ENCODE measurements at regions not wholly inside any gene's neighbourhood (a gene's known extent, or its start where the extent isn't known, plus 50 kb on each side); places are given as distances from the start of the nearest gene placed in this dataset.

GRCh38 chr2:437180-437579 lies 149.3 kb upstream of the ALKAL2 start:
- TF ChIP-seq CTCF (conservative IDR thresholded peaks at IDR 0.05) = no peak
- Histone ChIP-seq H3K27ac (ENCODE audit: low read depth, low read length) (no peak overlapping the region), H3K9ac (ENCODE audit: extremely low read depth, low read length, poor library complexity, severe bottlenecking) (no peak overlapping the region), H3K9me3 (ENCODE audit: control insufficient read depth, low read length) (no peaks in the 10 kb centered on the region), H3K4me1 (ENCODE audit: control insufficient read depth, insufficient read depth, low read length) (no peaks in the 10 kb centered on the region), H3K4me3 (ENCODE audit: low read length) (no peak overlapping the region), H3K27me3 (ENCODE audit: control insufficient read depth, insufficient read depth, low read length, poor library complexity, severe bottlenecking) (no peaks in the 10 kb centered on the region), H3K36me3 (ENCODE audit: control insufficient read depth, insufficient read depth, low read length) (no peaks in the 10 kb centered on the region)
- Mint-ChIP-seq H3K9me3 (no peaks in the 10 kb centered on the region), H3K4me1 (peaks cover 15% of the 10 kb centered on the region), H3K36me3 (ENCODE audit: low read depth) (no peaks in the 10 kb centered on the region), H3K4me3 (no peak overlapping the region), H3K27ac (no peak overlapping the region), H3K27me3 (ENCODE audit: insufficient read depth) (no peaks in the 10 kb centered on the region)
- 86 to 98% methylated on average over 5 of the region's 5 CpGs for WGBS, 2 experiments (ENCODE audit: insufficient coverage in 1 of 2, insufficient read length in 1 of 2)
- no peak for DNase-seq

GRCh38 chr2:436205-436604 lies 148.3 kb upstream of the ALKAL2 start:
- no peak overlapping the region for H3K27ac Mint-ChIP-seq
- no peak for TF ChIP-seq CTCF (conservative IDR thresholded peaks at IDR 0.05)
- no peaks in the 10 kb centered on the region for H3K36me3 ChIP-seq (ENCODE audit: control insufficient read depth, insufficient read depth, low read length)
- no peak overlapping the region for H3K9ac ChIP-seq (ENCODE audit: extremely low read depth, low read length, poor library complexity, severe bottlenecking)
- no peaks in the 10 kb centered on the region for H3K9me3 Mint-ChIP-seq
- H3K4me1 Mint-ChIP-seq = peaks cover 15% of the 10 kb centered on the region
- no peaks in the 10 kb centered on the region for H3K4me1 ChIP-seq (ENCODE audit: control insufficient read depth, insufficient read depth, low read length)
- no peak overlapping the region for H3K4me3 Mint-ChIP-seq
- no peaks in the 10 kb centered on the region for H3K9me3 ChIP-seq (ENCODE audit: control insufficient read depth, low read length)
- no peaks in the 10 kb centered on the region for H3K27me3 ChIP-seq (ENCODE audit: control insufficient read depth, insufficient read depth, low read length, poor library complexity, severe bottlenecking)
- H3K27me3 Mint-ChIP-seq (ENCODE audit: insufficient read depth) = no peaks in the 10 kb centered on the region
- no peaks in the 10 kb centered on the region for H3K36me3 Mint-ChIP-seq (ENCODE audit: low read depth)
- DNase-seq = no peak
- WGBS, 2 experiments (ENCODE audit: insufficient coverage in 1 of 2, insufficient read length in 1 of 2) = 91 to 92% methylated on average over 12 to 14 of the region's 14 CpGs
- no peak overlapping the region for H3K4me3 ChIP-seq (ENCODE audit: low read length)
- H3K27ac ChIP-seq (ENCODE audit: low read depth, low read length) = no peak overlapping the region

- no peak for DNase-seq
- no peak overlapping the region for H3K4me3 Mint-ChIP-seq
- H3K27ac Mint-ChIP-seq = no peak overlapping the region
Measured at GRCh38 chr2:434625-435024, 146.7 kb upstream of the ALKAL2 start.

More at GRCh38 chr2:434625-435024, 146.7 kb upstream of the ALKAL2 start:
- Histone ChIP-seq H3K27me3 (ENCODE audit: control insufficient read depth, insufficient read depth, low read length, poor library complexity, severe bottlenecking) (no peaks in the 10 kb centered on the region), H3K36me3 (ENCODE audit: control insufficient read depth, insufficient read depth, low read length) (no peaks in the 10 kb centered on the region), H3K9me3 (ENCODE audit: control insufficient read depth, low read length) (no peaks in the 10 kb centered on the region), H3K27ac (ENCODE audit: low read depth, low read length) (no peak overlapping the region), H3K4me3 (ENCODE audit: low read length) (no peak overlapping the region), H3K9ac (ENCODE audit: extremely low read depth, low read length, poor library complexity, severe bottlenecking) (no peak overlapping the region), H3K4me1 (ENCODE audit: control insufficient read depth, insufficient read depth, low read length) (no peaks in the 10 kb centered on the region)
- peaks cover 15% of the 10 kb centered on the region for H3K4me1 Mint-ChIP-seq
- TF ChIP-seq CTCF (conservative IDR thresholded peaks at IDR 0.05) = no peak
- H3K9me3 Mint-ChIP-seq = no peaks in the 10 kb centered on the region
- H3K36me3 Mint-ChIP-seq (ENCODE audit: low read depth) = no peaks in the 10 kb centered on the region
- H3K27me3 Mint-ChIP-seq (ENCODE audit: insufficient read depth) = no peaks in the 10 kb centered on the region
